Stimulated activated naive CD8-positive, alpha-beta T cell treated with anti-CD3 and anti-CD28 coated beads, Interleukin-15, amount 100 ng/mL, for 72 hours (primary cell): ENCODE measurements at regions not wholly inside any gene's neighbourhood (a gene's known extent, or its start where the extent isn't known, plus 50 kb on each side); places are given as distances from the start of the nearest gene placed in this dataset.

Experiments used
- ATAC-seq: fragments of 150-1000 bp; cut with Tn5 transposase; 2 replicates; pipeline ENCODE4 v1.10.0; 2021; ENCODE audit warnings: mild to moderate bottlenecking, moderate library complexity
- DNase-seq, 2 donors: peaks; one replicate each; pipeline ENCODE4 v3.0.0; 2021 to 2022
- H3K27ac Mint-ChIP-seq, 2 donors: one replicate each; pipeline ENCODE4 v1.8.0; 2022; ENCODE audit warnings: mild to moderate bottlenecking in 2 of 2, mixed read lengths in 2 of 2, moderate library complexity in 2 of 2
- H3K27me3 Mint-ChIP-seq: one replicate; pipeline ENCODE4 v1.8.0; 2022; ENCODE audit warnings: mixed read lengths
- H3K4me1 Mint-ChIP-seq: one replicate; pipeline ENCODE4 v1.8.0; 2022; ENCODE audit warnings: mild to moderate bottlenecking, mixed read lengths
- H3K4me3 Mint-ChIP-seq, 2 donors: one replicate each; pipeline ENCODE4 v1.8.0; 2022; ENCODE audit warnings: mild to moderate bottlenecking in 2 of 2, mixed read lengths in 2 of 2, moderate library complexity in 1 of 2
- H3K9me3 Mint-ChIP-seq, 2 donors: one replicate each; pipeline ENCODE4 v1.8.0; 2022; ENCODE audit warnings: mixed read lengths in 2 of 2

GRCh38 chr10:63751836-63752235 is 230.6 kb downstream of the REEP3 start:
- Mint-ChIP-seq H3K4me1 (no peaks in the 10 kb centered on the region), H3K4me3 (no peak overlapping the region), H3K9me3 (no peaks in the 10 kb centered on the region), H3K27ac (no peak overlapping the region), H3K27me3 (no peaks in the 10 kb centered on the region)
- no peak for ATAC-seq
- DNase-seq, result no peak

GRCh38 chr10:63752318-63752717 is 231.1 kb downstream of the REEP3 start:
- Mint-ChIP-seq H3K27ac (no peak overlapping the region), H3K27me3 (no peaks in the 10 kb centered on the region), H3K4me1 (no peaks in the 10 kb centered on the region), H3K9me3 (no peaks in the 10 kb centered on the region), H3K4me3 (no peak overlapping the region)
- ATAC-seq, result no peak
- DNase-seq, result no peak

- no peaks in the 10 kb centered on the region for H3K4me1 Mint-ChIP-seq
- DNase-seq (no peak), ATAC-seq (no peak)
- H3K27me3 Mint-ChIP-seq, result peaks cover 2% of the 10 kb centered on the region
- no peak overlapping the region for H3K27ac Mint-ChIP-seq
- no peaks in the 10 kb centered on the region for H3K9me3 Mint-ChIP-seq
- no peak overlapping the region for H3K4me3 Mint-ChIP-seq
Measured at GRCh38 chr10:63753808-63754207, 232.6 kb downstream of the REEP3 start.

- Mint-ChIP-seq H3K4me1 (no peaks in the 10 kb centered on the region), H3K9me3 (no peaks in the 10 kb centered on the region), H3K27me3 (peaks cover 16% of the 10 kb centered on the region), H3K4me3 (no peak overlapping the region), H3K27ac (no peak overlapping the region)
- no peak for DNase-seq
- no peak for ATAC-seq
Measured at GRCh38 chr10:63755441-63755840, 234.2 kb downstream of the REEP3 start.

GRCh38 chr10:63757067-63757466 is 235.9 kb downstream of the REEP3 start:
- Mint-ChIP-seq H3K4me3 (no peak overlapping the region), H3K27ac (no peak overlapping the region), H3K4me1 (no peaks in the 10 kb centered on the region), H3K9me3 (no peaks in the 10 kb centered on the region), H3K27me3 (peaks cover 28% of the 10 kb centered on the region)
- no peak for ATAC-seq
- no peak for DNase-seq

GRCh38 chr10:63758080-63758479 is 236.9 kb downstream of the REEP3 start:
- Mint-ChIP-seq H3K4me1 (no peaks in the 10 kb centered on the region), H3K4me3 (no peak overlapping the region), H3K27ac (no peak overlapping the region), H3K9me3 (no peaks in the 10 kb centered on the region), H3K27me3 (peaks cover 28% of the 10 kb centered on the region)
- DNase-seq, result no peak
- no peak for ATAC-seq

- H3K4me1 Mint-ChIP-seq, result no peaks in the 10 kb centered on the region
- peak overlapping the region in 1 of 2 donors; percentile 50 for H3K27ac Mint-ChIP-seq
- H3K27me3 Mint-ChIP-seq, result peaks cover 32% of the 10 kb centered on the region
- no peak overlapping the region for H3K4me3 Mint-ChIP-seq
- DNase-seq (no peak), ATAC-seq (no peak)
- H3K9me3 Mint-ChIP-seq, result no peaks in the 10 kb centered on the region
Measured at GRCh38 chr10:63759335-63759734, 238.1 kb downstream of the REEP3 start.

- H3K9me3 Mint-ChIP-seq, result no peaks in the 10 kb centered on the region
- DNase-seq (no peak), ATAC-seq (no peak)
- H3K4me3 Mint-ChIP-seq, result no peak overlapping the region
- no peaks in the 10 kb centered on the region for H3K4me1 Mint-ChIP-seq
- no peak overlapping the region for H3K27ac Mint-ChIP-seq
- H3K27me3 Mint-ChIP-seq, result peaks cover 40% of the 10 kb centered on the region
Measured at GRCh38 chr10:63760034-63760707, 239.0 kb downstream of the REEP3 start.

- H3K9me3 Mint-ChIP-seq, result no peaks in the 10 kb centered on the region
- DNase-seq, result no peak
- peaks cover 41% of the 10 kb centered on the region for H3K27me3 Mint-ChIP-seq
- H3K4me3 Mint-ChIP-seq, result no peak overlapping the region
- no peak for ATAC-seq
- no peak overlapping the region for H3K27ac Mint-ChIP-seq
- no peaks in the 10 kb centered on the region for H3K4me1 Mint-ChIP-seq
Measured at GRCh38 chr10:63760708-63761047, 239.5 kb downstream of the REEP3 start.

GRCh38 chr10:63761243-63761642 is 240.0 kb downstream of the REEP3 start:
- peaks cover 41% of the 10 kb centered on the region for H3K27me3 Mint-ChIP-seq
- H3K27ac Mint-ChIP-seq, result no peak overlapping the region
- DNase-seq, result no peak
- no peak overlapping the region for H3K4me3 Mint-ChIP-seq
- no peaks in the 10 kb centered on the region for H3K4me1 Mint-ChIP-seq
- H3K9me3 Mint-ChIP-seq, result no peaks in the 10 kb centered on the region
- ATAC-seq, result no peak

- DNase-seq, result no peak
- peaks cover 40% of the 10 kb centered on the region for H3K27me3 Mint-ChIP-seq
- no peaks in the 10 kb centered on the region for H3K4me1 Mint-ChIP-seq
- H3K4me3 Mint-ChIP-seq, result no peak overlapping the region
- H3K9me3 Mint-ChIP-seq, result no peaks in the 10 kb centered on the region
- no peak overlapping the region for H3K27ac Mint-ChIP-seq
- no peak for ATAC-seq
Measured at GRCh38 chr10:63763744-63764143, 242.5 kb downstream of the REEP3 start.

- no peaks in the 10 kb centered on the region for H3K9me3 Mint-ChIP-seq
- DNase-seq (no peak), ATAC-seq (no peak)
- no peak overlapping the region for H3K4me3 Mint-ChIP-seq
- peak overlapping the region in 1 of 2 donors; percentile 86 for H3K27ac Mint-ChIP-seq
- peaks cover 29% of the 10 kb centered on the region for H3K27me3 Mint-ChIP-seq
- no peaks in the 10 kb centered on the region for H3K4me1 Mint-ChIP-seq
Measured at GRCh38 chr10:63765126-63765525, 243.9 kb downstream of the REEP3 start.

GRCh38 chr10:63766745-63767137 is 245.5 kb downstream of the REEP3 start:
- peaks cover 13% of the 10 kb centered on the region for H3K27me3 Mint-ChIP-seq
- H3K4me3 Mint-ChIP-seq, result no peak overlapping the region
- ATAC-seq, result no peak
- no peak overlapping the region for H3K27ac Mint-ChIP-seq
- no peaks in the 10 kb centered on the region for H3K9me3 Mint-ChIP-seq
- DNase-seq, result no peak
- no peaks in the 10 kb centered on the region for H3K4me1 Mint-ChIP-seq

GRCh38 chr10:63767138-63767801 is 246.1 kb downstream of the REEP3 start:
- Mint-ChIP-seq H3K27ac (no peak overlapping the region), H3K4me3 (no peak overlapping the region), H3K27me3 (peaks cover 13% of the 10 kb centered on the region), H3K4me1 (no peaks in the 10 kb centered on the region), H3K9me3 (no peaks in the 10 kb centered on the region)
- no peak for ATAC-seq
- DNase-seq, result no peak

GRCh38 chr10:63769367-63769766 is 248.2 kb downstream of the REEP3 start:
- Mint-ChIP-seq H3K4me3 (no peak overlapping the region), H3K27ac (no peak overlapping the region), H3K9me3 (no peaks in the 10 kb centered on the region), H3K4me1 (no peaks in the 10 kb centered on the region), H3K27me3 (peaks cover 21% of the 10 kb centered on the region)
- DNase-seq (no peak), ATAC-seq (no peak)

GRCh38 chr10:63770523-63770922 is 249.3 kb downstream of the REEP3 start:
- Mint-ChIP-seq H3K4me3 (no peak overlapping the region), H3K27ac (no peak overlapping the region), H3K9me3 (no peaks in the 10 kb centered on the region), H3K4me1 (no peaks in the 10 kb centered on the region), H3K27me3 (peaks cover 13% of the 10 kb centered on the region)
- no peak for ATAC-seq
- no peak for DNase-seq

- Mint-ChIP-seq H3K4me1 (no peaks in the 10 kb centered on the region), H3K27ac (no peak overlapping the region), H3K27me3 (peaks cover 25% of the 10 kb centered on the region), H3K4me3 (no peak overlapping the region), H3K9me3 (no peaks in the 10 kb centered on the region)
- ATAC-seq, result no peak
- DNase-seq, result no peak
Measured at GRCh38 chr10:63772491-63772890, 251.3 kb downstream of the REEP3 start.
